ENCODE measurements at regions not wholly inside any gene's neighbourhood (a gene's known extent, or its start where the extent isn't known, plus 50 kb on each side); places are given as distances from the start of the nearest gene placed in this dataset.

GRCh38 chr13:21872795-21873194 lies 201.9 kb downstream of the FGF9 start:
- TF ChIP-seq, protein P1, sequence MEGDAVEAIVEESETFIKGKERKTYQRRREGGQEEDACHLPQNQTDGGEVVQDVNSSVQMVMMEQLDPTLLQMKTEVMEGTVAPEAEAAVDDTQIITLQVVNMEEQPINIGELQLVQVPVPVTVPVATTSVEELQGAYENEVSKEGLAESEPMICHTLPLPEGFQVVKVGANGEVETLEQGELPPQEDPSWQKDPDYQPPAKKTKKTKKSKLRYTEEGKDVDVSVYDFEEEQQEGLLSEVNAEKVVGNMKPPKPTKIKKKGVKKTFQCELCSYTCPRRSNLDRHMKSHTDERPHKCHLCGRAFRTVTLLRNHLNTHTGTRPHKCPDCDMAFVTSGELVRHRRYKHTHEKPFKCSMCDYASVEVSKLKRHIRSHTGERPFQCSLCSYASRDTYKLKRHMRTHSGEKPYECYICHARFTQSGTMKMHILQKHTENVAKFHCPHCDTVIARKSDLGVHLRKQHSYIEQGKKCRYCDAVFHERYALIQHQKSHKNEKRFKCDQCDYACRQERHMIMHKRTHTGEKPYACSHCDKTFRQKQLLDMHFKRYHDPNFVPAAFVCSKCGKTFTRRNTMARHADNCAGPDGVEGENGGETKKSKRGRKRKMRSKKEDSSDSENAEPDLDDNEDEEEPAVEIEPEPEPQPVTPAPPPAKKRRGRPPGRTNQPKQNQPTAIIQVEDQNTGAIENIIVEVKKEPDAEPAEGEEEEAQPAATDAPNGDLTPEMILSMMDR (conservative IDR thresholded peaks at IDR 0.05), result no peak
- H3K27ac ChIP-seq, result no peak overlapping the region

- H3K27ac ChIP-seq, result no peak overlapping the region
- TF ChIP-seq, protein P1 (conservative IDR thresholded peaks at IDR 0.05), result no peak
Measured at GRCh38 chr13:21875116-21875515, 204.2 kb downstream of the FGF9 start.

DNA sequence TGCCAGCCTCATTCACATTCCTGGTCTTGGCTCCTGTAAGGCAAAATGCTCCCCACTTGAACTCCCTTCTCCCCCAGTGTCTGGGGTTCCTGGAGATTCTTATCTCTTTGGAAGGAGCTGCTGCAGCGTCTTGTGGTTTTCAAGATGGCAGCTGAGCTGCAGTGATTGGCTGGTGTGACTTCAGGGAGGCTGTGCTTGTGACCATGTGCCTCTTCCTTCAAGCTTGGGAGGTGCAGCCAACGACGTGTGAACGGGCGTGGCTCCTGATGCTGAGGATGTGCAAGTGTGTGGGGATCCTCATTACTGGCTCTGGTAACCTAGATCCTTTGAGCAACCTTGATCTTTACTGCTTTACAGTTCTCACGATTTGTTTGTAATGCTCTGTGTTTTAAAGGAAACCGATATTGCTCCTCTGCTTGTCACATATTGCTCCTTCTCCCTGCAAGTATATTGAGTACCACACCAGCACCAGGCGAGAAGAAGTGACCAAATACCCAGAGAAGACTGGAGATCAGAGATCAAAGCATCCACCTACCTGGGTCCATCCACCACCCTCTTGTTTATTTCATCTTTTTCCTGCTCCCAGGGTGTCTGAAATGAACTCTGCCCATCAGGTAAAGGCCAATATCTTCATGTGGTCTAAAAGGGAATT lies 208.5 kb downstream of the FGF9 start:
- no peak overlapping the region for H3K27ac ChIP-seq
- TF ChIP-seq, protein P1 (conservative IDR thresholded peaks at IDR 0.05), result no peak

GRCh38 chr13:21882766-21883165 lies 211.9 kb downstream of the FGF9 start:
- TF ChIP-seq, protein P1 (conservative IDR thresholded peaks at IDR 0.05), result no peak
- no peak overlapping the region for H3K27ac ChIP-seq

GRCh38 chr13:21883713-21884112 lies 212.8 kb downstream of the FGF9 start:
- TF ChIP-seq, protein P1 (conservative IDR thresholded peaks at IDR 0.05), result no peak
- H3K27ac ChIP-seq, result no peak overlapping the region

DNA sequence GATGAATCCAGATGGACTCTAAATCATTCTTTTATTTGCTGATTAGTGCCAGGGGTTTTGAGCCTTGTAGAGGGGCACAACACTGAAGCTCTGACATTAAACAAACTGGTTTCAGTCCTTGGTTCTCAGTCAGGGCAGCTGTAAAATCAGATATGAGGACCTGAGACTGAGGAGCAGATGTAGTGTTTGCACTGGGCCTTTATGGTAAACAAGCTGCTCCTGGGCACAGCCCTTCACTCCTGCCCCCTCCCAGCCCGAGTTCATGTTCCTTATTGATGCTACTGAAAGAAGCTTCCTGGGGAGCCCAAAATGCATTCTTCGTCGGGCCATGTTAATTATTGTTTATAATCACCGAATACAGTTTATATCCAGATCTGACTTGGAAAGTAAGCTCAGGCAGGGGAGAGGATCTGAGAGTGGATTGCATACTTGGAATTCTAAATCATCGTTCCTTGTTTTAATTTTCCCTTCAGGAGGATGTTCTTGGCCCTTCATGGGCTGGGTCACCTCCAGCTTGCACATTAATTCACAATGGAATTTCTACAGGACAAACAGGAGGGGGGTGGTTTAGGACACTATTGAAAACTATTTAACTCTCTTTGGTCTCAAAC lies 213.5 kb downstream of the FGF9 start:
- TF ChIP-seq, protein P1 (conservative IDR thresholded peaks at IDR 0.05), result no peak

GRCh38 chr13:21884965-21885567 lies 214.2 kb downstream of the FGF9 start:
- H3K27ac ChIP-seq, result no peak overlapping the region
- TF ChIP-seq, protein P1 (conservative IDR thresholded peaks at IDR 0.05), result no peak

More for the DNA sequence above, 213.5 kb downstream of the FGF9 start:
- H3K27ac ChIP-seq, result no peak overlapping the region
